GM21390 (cell line): ENCODE measurements at regions not wholly inside any gene's neighbourhood (a gene's known extent, or its start where the extent isn't known, plus 50 kb on each side); places are given as distances from the start of the nearest gene placed in this dataset.

Experiments
- ATAC-seq: cut with Tn5 transposase; IDR thresholded peaks from one replicate; pipeline ENCODE4 v1.9.1; 2021; ENCODE audit not compliant: unreplicated experiment

- no peak for ATAC-seq
Observed at GRCh38 chr2:145305889-145306288, 786.0 kb upstream of the ZEB2 start.

- no peak for ATAC-seq
Observed at GRCh38 chr2:145304501-145304900, 784.6 kb upstream of the ZEB2 start.

GRCh38 chr2:145303536-145303935 is 783.6 kb upstream of the ZEB2 start:
- ATAC-seq, result no peak

- ATAC-seq, result no peak
Observed at GRCh38 chr2:145302886-145303285, 783.0 kb upstream of the ZEB2 start.

- ATAC-seq, result no peak
Observed at GRCh38 chr2:145302451-145302850, 782.5 kb upstream of the ZEB2 start.

GRCh38 chr2:145299368-145299767 is 779.4 kb upstream of the ZEB2 start:
- ATAC-seq, result no peak

- ATAC-seq, result no peak
Observed at GRCh38 chr2:145292166-145292565, 772.2 kb upstream of the ZEB2 start.

GRCh38 chr2:145290986-145291385 is 771.1 kb upstream of the ZEB2 start:
- no peak for ATAC-seq

- ATAC-seq, result no peak
Observed at GRCh38 chr2:145289946-145290345, 770.0 kb upstream of the ZEB2 start.

- no peak for ATAC-seq
Observed at GRCh38 chr2:145288650-145289496, 769.0 kb upstream of the ZEB2 start.

- ATAC-seq, result no peak
Observed at GRCh38 chr2:145287736-145288135, 767.8 kb upstream of the ZEB2 start.

GRCh38 chr2:145286716-145287275 is 766.9 kb upstream of the ZEB2 start:
- ATAC-seq, result no peak

- ATAC-seq, result no peak
Observed at GRCh38 chr2:145284551-145284950, 764.6 kb upstream of the ZEB2 start.

GRCh38 chr2:145283131-145283530 is 763.2 kb upstream of the ZEB2 start:
- ATAC-seq, result no peak

- ATAC-seq, result no peak
Observed at GRCh38 chr2:145277922-145278321, 758.0 kb upstream of the ZEB2 start.

GRCh38 chr2:145273840-145274239 is 753.9 kb upstream of the ZEB2 start:
- ATAC-seq, result no peak

GRCh38 chr2:145268931-145269330 is 749.0 kb upstream of the ZEB2 start:
- no peak for ATAC-seq

- no peak for ATAC-seq
Observed at GRCh38 chr2:145267451-145267850, 747.5 kb upstream of the ZEB2 start.

- no peak for ATAC-seq
Observed at GRCh38 chr2:145265244-145265643, 745.3 kb upstream of the ZEB2 start.

- no peak for ATAC-seq
Observed at GRCh38 chr2:145260674-145261073, 740.8 kb upstream of the ZEB2 start.

- no peak for ATAC-seq
Observed at GRCh38 chr2:145260081-145260480, 740.2 kb upstream of the ZEB2 start.

- no peak for ATAC-seq
Observed at GRCh38 chr2:145258903-145259579, 739.1 kb upstream of the ZEB2 start.
